ENCODE measurements at regions not wholly inside any gene's neighbourhood (a gene's known extent, or its start where the extent isn't known, plus 50 kb on each side); places are given as distances from the start of the nearest gene placed in this dataset.

- no peak for DNase-seq (ENCODE audit: low read depth, low spot score)
Measured at GRCh38 chr2:128686497-128686859, 367.8 kb upstream of the HS6ST1 start.

DNA sequence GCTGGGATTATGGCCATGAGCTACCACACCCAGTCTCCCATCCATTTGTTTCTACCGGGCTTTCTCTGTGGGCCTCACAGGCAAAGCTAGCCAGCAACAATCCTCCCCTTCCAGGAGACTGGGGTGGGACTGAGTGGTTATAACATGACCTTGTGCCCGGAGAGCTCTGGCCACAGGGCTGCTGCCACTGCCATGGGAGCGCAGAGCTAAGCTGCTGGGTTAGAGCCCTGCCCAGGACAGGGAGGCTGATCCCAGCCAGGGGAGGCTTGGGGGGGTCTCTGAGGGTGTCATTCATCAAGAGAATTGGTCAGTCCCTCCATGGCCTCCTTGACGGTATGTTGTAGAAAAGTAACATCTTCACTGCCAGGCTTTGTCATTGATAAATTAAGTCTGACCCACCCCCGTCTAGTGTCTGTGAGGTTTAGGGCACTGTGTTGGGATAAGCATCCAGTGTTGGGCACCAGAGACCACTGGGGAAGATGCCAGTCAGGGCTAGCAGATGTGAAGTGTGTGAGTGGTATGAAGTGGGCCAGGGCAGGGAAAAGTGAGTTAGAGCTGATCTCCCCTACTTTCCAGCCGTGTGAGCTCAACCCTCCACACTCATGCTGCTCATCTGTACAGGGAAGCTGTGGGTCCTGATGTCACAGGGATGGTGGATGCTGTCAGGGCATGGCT, 368.4 kb upstream of the HS6ST1 start:
- DNase-seq (ENCODE audit: low read depth, low spot score) = no peak

GRCh38 chr2:128687565-128687964, 368.9 kb upstream of the HS6ST1 start:
- no peak for DNase-seq (ENCODE audit: low read depth, low spot score)

- no peak for DNase-seq (ENCODE audit: low read depth, low spot score)
Measured at GRCh38 chr2:128689971-128690370, 371.3 kb upstream of the HS6ST1 start.

DNA sequence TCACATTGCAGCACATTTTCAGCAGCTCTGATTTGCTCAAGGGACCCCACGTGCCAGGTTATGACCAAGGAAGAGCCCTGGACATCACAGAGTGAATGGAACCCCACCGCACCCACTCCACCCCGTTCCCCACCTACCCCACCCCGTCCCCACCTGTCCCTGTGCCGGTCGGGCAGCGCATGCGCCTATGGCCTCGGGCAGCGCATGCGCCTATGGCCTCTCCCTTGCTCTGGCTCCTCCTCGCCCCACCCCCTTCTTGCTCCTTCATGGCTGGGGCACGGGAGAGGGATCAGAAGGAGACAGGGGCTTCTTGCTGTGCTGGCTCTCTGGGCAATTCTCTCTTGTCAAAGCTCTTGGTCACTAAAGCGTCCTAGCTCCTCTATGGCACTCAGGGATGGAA, 371.8 kb upstream of the HS6ST1 start:
- DNase-seq (ENCODE audit: low read depth, low spot score) = peak; percentile 31

DNA sequence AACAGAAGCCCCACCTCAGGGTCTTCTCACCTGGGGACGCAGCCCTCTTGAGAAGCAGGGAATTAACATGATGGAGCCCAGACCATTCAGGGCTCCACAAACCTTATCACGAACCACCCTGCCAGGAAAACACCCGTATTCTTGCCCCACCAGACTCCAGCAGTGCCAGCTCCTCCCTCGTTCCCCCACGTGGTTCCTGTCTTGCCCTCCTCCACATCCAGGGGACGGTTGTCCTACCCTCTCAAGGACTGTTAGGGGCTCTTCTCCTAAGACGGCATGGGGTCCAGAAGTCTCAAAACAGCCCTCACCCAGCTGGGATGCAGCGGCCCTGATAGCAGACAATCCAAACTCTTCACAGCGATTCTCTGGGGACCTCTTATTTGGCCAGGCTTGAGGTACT, 372.2 kb upstream of the HS6ST1 start:
- DNase-seq (ENCODE audit: low read depth, low spot score) = no peak

DNA sequence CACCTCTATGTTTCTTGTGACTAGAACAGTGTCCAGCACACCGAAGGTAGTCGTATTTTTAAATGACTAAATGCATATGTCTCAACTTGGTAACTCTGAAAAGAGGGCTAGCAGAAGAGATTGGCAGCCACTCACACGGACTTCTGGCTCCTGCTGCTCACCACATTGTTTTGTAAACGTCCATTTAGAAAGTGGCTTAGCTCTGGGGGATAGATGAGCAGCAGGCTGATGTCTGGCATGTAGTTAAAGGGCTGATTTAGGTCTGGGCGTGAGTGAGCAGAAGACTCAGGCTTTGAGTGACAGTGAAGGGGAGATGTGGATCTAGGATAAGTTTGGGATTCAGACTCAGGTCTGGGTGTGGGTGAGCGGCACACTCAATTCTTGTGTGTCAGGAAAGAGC, 372.9 kb upstream of the HS6ST1 start:
- DNase-seq (ENCODE audit: low read depth, low spot score) = peak; percentile 82

GRCh38 chr2:128692895-128693742, 374.5 kb upstream of the HS6ST1 start:
- DNase-seq (ENCODE audit: low read depth, low spot score) = peak; percentile 23

GRCh38 chr2:128693743-128694029, 375.0 kb upstream of the HS6ST1 start:
- no peak for DNase-seq (ENCODE audit: low read depth, low spot score)

- DNase-seq (ENCODE audit: low read depth, low spot score) = no peak
Measured at GRCh38 chr2:128695646-128696220, 377.1 kb upstream of the HS6ST1 start.

GRCh38 chr2:128696421-128696820, 377.8 kb upstream of the HS6ST1 start:
- no peak for DNase-seq (ENCODE audit: low read depth, low spot score)

DNA sequence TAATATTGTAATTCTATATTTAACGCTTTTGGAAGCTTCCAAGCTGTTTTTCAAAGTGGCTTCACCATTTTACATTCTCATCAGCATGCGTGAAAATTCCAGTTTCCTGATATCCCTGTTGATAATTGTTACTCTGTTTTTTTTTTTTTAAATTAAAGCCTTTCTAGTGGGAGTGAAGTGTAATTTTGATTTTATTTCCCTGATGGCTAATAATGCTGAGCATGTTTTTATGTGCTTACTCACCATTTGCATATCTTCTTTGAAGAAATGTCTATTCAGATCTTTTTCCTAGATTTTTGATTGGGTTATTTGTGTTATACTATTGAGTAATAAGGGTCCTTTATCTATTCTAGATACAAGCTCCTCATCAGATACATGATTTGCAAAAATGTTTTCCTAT, 382.8 kb upstream of the HS6ST1 start:
- DNase-seq (ENCODE audit: low read depth, low spot score) = no peak

GRCh38 chr2:128702616-128703015, 383.9 kb upstream of the HS6ST1 start:
- no peak for DNase-seq (ENCODE audit: low read depth, low spot score)

GRCh38 chr2:128708106-128708816, 389.6 kb upstream of the HS6ST1 start:
- DNase-seq (ENCODE audit: low read depth, low spot score) = no peak

DNA sequence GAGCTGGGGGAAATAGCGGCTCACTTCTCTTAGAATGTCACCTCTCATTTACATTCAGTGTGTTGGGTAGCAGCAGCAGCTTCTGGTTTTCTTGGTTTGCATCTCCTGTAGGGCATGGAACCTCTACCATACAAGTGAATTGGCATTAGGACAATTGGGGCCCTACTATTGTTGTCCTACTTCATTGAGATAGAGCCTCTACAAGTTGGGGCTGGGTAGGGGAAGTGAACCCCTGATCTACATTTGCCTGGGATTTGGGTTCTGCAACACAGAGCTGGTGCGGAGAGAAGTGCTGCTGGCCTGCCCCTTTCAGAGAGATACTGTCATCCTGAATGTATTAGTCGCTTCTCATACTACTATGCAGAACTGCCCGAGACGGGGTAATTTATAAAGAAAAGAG, 391.6 kb upstream of the HS6ST1 start:
- no peak for DNase-seq (ENCODE audit: low read depth, low spot score)

- no peak for DNase-seq (ENCODE audit: low read depth, low spot score)
Measured at GRCh38 chr2:128710729-128711128, 392.1 kb upstream of the HS6ST1 start.

DNA sequence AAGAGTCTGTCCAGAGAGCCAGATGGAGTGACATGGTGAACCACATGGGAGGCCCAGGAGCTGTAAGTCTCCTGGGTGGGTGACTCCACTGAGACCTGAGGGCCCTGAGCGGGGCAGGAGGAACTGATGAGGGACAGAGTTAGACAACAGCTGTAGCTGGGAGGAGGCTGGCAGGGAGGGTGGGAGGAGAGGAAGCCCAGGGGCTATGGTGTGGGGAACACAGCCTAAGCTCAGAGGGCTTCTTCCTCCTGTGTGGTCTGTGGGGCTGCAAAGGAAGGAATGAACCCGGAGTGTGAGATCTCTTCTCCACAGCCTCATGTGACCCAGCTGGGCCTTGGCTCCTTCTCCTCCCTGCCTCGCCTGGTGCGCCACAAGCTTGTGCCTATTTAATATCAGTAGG, 395.6 kb upstream of the HS6ST1 start:
- DNase-seq (ENCODE audit: low read depth, low spot score) = no peak

DNA sequence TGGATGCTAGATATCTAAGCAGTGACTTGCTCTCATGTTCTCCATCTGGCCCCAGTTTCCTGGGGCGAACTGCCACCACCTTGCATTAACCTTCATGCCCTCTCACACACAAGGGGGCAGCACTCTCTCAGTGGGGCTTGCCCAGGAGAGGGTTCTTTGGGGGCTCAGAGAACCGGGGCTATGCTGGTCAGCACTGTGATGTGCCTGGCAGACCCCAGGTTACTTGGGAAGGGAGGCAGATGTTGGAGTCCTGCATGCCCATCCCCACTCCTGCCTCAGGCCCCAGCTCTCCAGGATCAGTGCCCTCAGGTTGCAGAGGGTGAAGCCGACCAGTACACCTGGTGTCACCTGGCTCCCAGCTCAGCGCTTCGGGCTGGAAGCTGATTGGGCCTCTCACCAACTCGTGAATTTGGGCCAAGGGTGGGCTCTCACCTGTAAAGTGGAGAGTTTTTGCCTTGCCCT, 396.2 kb upstream of the HS6ST1 start:
- no peak for DNase-seq (ENCODE audit: low read depth, low spot score)

DNA sequence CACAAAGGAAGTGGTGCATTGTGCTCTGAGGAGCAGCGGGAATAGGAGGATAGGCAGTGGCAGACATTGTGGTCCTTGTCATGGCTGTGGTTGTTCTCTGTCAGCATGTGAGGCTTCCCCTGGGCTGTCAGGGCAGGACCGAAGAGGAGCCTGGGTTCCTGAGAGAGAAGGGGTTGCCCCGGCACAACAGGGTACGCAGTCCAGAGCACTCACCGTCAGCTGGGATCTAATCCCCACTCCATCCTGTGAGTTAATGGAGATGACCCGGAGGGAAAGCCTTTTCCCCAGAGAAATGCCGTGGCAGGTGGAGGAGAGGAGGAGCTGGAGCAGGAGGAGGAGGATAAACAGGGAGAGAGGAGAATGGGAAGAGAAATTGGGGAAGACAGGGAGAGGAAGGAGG, 396.7 kb upstream of the HS6ST1 start:
- DNase-seq (ENCODE audit: low read depth, low spot score) = no peak

DNA sequence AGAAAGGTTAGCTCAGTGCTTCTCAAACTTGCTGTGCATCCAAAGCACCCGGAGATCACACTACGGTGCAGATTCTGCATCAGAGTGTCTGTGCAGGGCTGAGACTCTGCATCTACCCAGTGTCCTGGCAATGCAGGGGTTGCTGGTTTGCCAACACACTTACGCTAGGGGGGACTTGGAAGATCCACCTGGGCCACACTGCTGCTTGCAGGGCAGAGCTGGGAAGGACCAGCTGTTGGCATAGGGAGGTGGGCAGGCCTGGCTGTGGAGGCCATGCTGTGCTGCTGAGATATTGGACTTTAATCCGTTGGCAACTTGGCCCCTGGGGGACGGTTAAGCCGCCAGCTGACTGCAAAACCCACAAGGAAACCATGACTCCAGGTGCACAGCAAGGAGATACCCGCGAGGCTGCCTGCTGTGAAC, 397.6 kb upstream of the HS6ST1 start:
- no peak for DNase-seq (ENCODE audit: low read depth, low spot score)

- DNase-seq (ENCODE audit: low read depth, low spot score) = no peak
Measured at GRCh38 chr2:128717758-128718710, 399.4 kb upstream of the HS6ST1 start.
